ENCODE measurements at regions not wholly inside any gene's neighbourhood (a gene's known extent, or its start where the extent isn't known, plus 50 kb on each side); places are given as distances from the start of the nearest gene placed in this dataset.
A peak's percentile ranks its signal among the peaks of the same experiment; 100 is the strongest.
"Not testable (repeated sequence)": the region's sequence is repeated elsewhere in the genome, so short reads cannot be mapped to it uniquely, and the experiment has no call there.

DNA sequence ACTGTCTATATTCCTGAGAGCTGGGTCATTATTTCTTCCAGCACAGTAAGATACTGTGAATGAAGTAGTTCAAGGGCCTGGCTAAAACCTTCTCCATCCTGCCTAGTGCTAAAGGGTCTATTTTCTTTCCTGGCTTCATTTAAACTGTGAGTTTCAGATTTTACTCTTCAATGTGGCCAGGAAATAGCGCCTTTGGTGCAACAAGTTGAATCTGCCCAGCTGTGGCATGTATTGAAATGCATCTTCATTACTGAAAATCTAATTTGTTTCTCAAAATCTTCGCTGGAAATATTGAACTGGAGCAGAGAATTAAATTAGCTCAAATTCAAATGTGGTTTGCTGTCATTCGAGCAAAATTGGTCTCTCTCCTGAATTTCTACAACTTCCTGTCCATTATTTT is 114.6 kb upstream of the KCNG1 start:
- no peak overlapping the region for H3K27ac Mint-ChIP-seq
- no peak for ATAC-seq
- no peaks in the 10 kb centered on the region for H3K4me1 Mint-ChIP-seq
- H3K4me3 Mint-ChIP-seq: no peak overlapping the region
- H3K9me3 Mint-ChIP-seq: no peaks in the 10 kb centered on the region
- H3K27me3 Mint-ChIP-seq: peaks cover 10% of the 10 kb centered on the region
- H3K36me3 Mint-ChIP-seq: no peaks in the 10 kb centered on the region

DNA sequence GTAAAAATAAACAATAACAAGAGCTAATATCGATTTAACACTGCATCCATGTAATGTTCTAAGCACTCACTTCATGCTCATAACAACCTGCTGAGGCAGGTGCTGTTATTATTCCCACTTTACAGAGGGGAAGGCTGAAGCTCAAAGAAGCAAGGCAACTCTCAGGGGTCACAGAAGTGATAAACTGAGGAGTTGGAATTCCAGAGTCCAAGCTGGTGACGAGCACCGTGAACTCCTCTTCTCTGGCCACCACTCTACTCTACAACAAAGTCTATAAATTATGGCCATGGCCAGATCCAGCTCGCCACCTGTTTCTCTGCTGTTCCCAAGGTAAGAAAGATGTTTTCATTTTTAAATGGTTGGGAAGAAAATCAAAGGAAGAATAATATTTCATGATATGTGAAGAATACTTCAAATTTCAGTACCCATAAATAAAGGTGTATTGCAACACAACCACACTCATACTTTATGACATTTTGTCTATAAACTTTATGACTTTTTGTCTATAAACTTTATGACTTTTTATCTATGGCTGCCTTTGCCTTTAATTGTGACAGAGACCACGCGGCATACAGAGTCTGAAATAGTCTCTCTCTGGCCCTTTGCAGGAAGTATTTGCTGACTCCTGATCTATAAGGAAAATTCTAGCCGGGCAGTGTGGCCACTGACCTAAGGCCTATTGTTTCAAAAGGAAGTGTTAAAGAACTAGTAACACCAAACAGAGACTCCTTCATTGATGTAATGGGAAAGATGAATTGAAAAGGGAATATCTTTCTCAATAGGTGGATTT is 113.2 kb upstream of the KCNG1 start:
- no peaks in the 10 kb centered on the region for H3K4me1 Mint-ChIP-seq
- H3K9me3 Mint-ChIP-seq: no peaks in the 10 kb centered on the region
- peaks cover 10% of the 10 kb centered on the region for H3K27me3 Mint-ChIP-seq
- no peak for ATAC-seq
- H3K36me3 Mint-ChIP-seq: no peaks in the 10 kb centered on the region
- H3K27ac Mint-ChIP-seq: no peak overlapping the region
- H3K4me3 Mint-ChIP-seq: no peak overlapping the region

DNA sequence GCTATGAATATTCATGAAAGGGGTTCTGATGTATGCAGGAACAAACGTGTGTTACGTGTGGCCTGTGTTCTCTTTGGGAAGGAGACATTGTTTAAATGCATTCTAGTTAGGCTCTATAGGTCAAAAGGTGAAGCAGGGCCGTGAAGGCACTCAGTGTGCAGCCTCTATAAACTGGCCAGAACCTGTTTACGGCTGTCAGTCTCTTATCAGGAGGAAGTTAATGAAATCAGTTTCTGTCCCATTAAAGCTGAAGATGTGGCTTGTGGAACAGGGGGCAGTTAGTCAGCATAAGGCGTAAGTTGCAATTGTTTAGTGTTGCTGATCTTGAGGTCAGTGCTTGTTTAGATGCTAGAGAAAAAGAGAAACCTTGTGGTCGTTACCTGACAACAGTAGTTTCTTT is 111.5 kb upstream of the KCNG1 start:
- Mint-ChIP-seq H3K27ac (no peak overlapping the region), H3K4me3 (no peak overlapping the region), H3K9me3 (no peaks in the 10 kb centered on the region), H3K27me3 (peaks cover 10% of the 10 kb centered on the region), H3K4me1 (peaks cover 7% of the 10 kb centered on the region), H3K36me3 (no peaks in the 10 kb centered on the region)
- ATAC-seq: no peak

DNA sequence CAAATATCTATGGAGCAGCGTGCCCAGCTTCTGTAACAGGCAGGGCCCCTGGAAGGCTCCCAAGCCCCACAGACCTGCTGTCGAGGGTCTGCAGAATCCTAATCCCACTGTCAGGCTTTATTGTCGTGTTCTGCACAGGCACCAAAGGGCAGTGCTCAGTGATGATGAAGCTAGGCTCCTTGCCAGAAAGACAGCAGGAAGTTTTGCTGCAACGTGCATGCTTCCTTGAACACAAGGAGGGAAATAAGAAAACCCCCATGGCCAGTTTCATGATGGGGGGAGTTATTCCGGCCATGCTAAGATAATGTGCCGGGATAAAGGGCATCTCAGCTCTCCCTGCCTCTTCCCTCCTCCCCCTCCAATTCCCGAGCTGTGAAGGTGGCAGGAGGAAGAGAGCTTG is 109.4 kb upstream of the KCNG1 start:
- peaks cover 11% of the 10 kb centered on the region for H3K27me3 Mint-ChIP-seq
- no peak overlapping the region for H3K4me3 Mint-ChIP-seq
- no peaks in the 10 kb centered on the region for H3K36me3 Mint-ChIP-seq
- peaks cover 24% of the 10 kb centered on the region for H3K4me1 Mint-ChIP-seq
- ATAC-seq: no peak
- H3K9me3 Mint-ChIP-seq: no peaks in the 10 kb centered on the region
- no peak overlapping the region for H3K27ac Mint-ChIP-seq

DNA sequence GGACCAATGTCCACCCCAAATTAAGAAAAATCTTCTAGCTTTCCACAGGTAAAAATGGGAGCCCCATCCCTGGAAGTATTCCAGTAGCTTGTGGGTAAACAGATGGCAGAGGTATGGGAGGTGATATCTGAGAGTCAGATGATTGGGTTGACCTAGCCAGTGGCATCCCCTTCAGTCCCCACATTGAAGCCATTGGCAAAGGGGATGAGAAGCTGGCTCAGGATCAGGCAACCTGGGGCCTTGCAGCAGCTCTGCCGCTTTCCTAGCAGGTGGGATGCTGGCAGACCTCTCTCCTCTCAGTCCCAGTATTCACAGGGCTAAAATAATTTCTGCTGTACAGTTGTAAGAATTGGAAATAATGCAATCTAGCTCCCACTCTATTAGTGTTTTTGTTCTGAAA is 108.9 kb upstream of the KCNG1 start:
- Mint-ChIP-seq H3K27me3 (peaks cover 11% of the 10 kb centered on the region), H3K4me3 (no peak overlapping the region), H3K27ac (no peak overlapping the region), H3K36me3 (no peaks in the 10 kb centered on the region), H3K9me3 (no peaks in the 10 kb centered on the region), H3K4me1 (peaks cover 24% of the 10 kb centered on the region)
- ATAC-seq: no peak

DNA sequence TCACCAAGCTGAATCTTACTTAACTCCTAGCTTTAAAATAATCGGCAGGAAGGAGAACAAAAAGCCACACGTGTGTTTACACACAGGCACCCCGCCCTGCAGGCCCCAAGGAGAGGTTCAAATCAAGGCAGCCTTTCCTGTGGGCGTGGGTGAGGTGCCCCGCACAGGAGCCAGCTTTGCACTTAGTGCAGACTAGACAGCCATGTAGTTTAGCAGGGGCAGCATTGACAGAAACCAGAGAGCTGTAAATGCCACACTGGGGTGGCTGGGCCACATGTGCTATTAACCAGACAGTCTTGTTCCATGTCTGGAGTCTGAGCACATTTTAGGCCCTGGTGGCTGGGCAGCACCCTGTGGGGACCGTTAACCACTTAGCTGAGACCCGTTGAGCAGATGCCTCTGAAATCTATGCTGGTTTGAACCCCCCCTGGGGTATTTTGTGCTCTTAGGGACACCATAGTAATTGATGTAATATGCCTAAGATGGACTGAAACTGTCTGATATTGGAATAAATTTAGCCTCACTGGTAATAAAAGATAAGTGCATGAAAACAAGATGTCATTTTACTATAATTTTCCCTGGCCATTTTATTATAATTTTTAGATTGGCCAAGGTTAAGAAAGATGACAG is 106.4 kb upstream of the KCNG1 start:
- Mint-ChIP-seq H3K27me3 (peaks cover 11% of the 10 kb centered on the region), H3K9me3 (no peaks in the 10 kb centered on the region), H3K4me3 (no peak overlapping the region), H3K36me3 (no peaks in the 10 kb centered on the region), H3K27ac (peak overlapping the region; percentile 67), H3K4me1 (peaks cover 24% of the 10 kb centered on the region)
- peak; percentile 46 for ATAC-seq

DNA sequence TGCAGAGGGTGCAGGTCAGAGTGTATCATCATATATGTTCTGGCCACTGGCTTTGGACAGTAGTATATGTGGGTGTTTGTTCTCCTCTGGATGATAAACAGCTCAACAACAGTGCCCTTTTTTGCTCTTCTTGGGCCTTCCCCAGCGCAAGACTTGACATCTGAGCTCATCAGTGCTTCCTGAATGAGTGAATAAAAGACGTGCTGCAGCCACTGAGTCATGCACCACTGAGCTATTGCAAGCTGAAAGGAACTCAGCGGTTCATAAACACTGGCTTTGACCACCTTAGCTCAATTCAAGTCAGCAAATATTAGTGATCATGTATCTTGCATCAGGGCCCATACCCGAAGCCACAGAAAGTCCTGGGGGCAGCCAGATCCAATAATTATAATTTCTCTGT is 105.3 kb upstream of the KCNG1 start:
- peak; percentile 85 for ATAC-seq
- H3K4me3 Mint-ChIP-seq: no peak overlapping the region
- no peaks in the 10 kb centered on the region for H3K9me3 Mint-ChIP-seq
- peak overlapping the region; percentile 67 for H3K27ac Mint-ChIP-seq
- peaks cover 11% of the 10 kb centered on the region for H3K27me3 Mint-ChIP-seq
- no peaks in the 10 kb centered on the region for H3K36me3 Mint-ChIP-seq
- H3K4me1 Mint-ChIP-seq: peaks cover 24% of the 10 kb centered on the region

DNA sequence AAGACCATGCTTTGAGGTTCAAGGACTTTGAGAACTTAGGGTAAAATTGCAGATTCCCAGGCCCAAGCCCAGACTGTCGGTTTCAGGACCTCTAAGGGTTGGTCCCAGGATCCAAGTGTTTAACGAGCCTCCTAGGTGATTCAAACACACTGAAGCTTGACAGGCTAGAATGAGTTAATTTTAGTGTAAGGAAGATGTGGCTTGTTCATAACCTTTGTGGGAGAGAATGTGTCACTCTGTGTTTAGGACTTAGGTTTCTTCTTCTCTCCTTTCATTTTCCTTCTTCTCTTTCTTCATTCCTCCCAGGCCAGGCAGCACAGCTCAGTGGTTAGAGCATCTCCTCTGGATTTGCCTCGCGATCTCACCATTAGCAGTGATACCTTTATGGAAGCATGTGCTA is 104.8 kb upstream of the KCNG1 start:
- Mint-ChIP-seq H3K4me3 (no peak overlapping the region), H3K27me3 (peaks cover 12% of the 10 kb centered on the region), H3K9me3 (no peaks in the 10 kb centered on the region)

DNA sequence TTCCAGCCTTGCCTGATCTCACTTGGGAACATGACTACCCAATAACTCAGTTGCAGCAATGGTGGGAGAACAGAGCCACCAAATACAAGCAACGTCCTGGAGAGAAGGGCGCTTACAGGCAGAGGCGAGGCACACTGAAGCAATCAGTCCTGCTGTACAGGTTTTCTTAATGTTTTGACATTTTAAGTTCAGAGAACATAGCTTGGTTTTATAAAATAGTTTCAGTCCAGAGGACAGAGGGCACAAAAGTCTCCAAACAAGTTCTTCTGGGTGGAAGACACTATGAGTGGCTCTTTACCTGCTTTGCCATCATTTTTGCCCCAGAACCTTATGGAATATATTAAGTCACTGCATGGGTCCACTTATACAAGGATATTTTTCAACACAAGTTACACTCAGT is 103.4 kb upstream of the KCNG1 start:
- Mint-ChIP-seq H3K4me1 (peaks cover 31% of the 10 kb centered on the region), H3K9me3 (no peaks in the 10 kb centered on the region), H3K27me3 (peaks cover 24% of the 10 kb centered on the region), H3K36me3 (no peaks in the 10 kb centered on the region), H3K4me3 (no peak overlapping the region), H3K27ac (no peak overlapping the region)
- ATAC-seq: no peak

More for the DNA sequence above, 104.8 kb upstream of the KCNG1 start:
- H3K4me1 Mint-ChIP-seq: peaks cover 24% of the 10 kb centered on the region
- peak overlapping the region; percentile 67 for H3K27ac Mint-ChIP-seq
- H3K36me3 Mint-ChIP-seq: no peaks in the 10 kb centered on the region
- peak; percentile 2 for ATAC-seq

DNA sequence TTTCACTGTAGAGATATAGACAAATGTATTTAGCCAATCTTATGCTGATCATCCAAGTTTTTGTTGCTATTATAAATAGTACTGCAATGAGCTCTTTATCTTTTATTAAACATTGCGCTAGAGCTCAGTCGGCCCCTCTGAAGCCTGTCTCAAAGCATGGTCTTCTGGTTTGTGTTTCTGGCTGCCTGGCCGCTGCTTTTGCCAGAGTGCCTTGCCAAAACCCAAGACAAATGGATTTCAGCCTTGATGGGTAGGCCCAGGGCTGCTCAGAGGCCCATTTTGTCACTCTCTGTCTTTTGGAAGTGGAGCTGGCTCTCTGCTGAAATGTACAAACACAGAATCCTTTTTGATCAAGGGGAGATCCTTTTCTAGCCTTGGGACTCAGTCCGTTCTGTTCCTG is 102.9 kb upstream of the KCNG1 start:
- no peaks in the 10 kb centered on the region for H3K36me3 Mint-ChIP-seq
- no peak for ATAC-seq
- H3K9me3 Mint-ChIP-seq: no peaks in the 10 kb centered on the region
- H3K4me3 Mint-ChIP-seq: no peak overlapping the region
- H3K4me1 Mint-ChIP-seq: peaks cover 31% of the 10 kb centered on the region
- peaks cover 29% of the 10 kb centered on the region for H3K27me3 Mint-ChIP-seq
- H3K27ac Mint-ChIP-seq: no peak overlapping the region

DNA sequence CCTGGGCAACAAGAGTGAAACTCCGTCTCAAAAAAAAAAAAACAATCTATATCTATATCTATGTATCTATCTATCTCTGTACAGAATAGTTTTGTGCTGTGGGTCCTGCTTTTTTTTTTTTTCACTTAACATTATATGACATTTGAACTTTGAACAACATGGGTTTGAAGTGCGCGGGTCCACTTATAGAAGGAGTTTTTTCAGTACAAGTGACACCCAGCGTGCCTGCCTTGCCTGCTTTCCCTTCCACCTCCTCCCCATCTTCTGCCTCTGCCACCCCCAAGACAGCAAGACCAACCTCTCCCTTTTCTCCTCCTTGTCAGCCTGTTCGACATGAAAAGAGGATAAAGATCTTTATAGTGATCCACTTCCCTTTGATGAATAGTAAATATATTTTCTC is 102.2 kb upstream of the KCNG1 start:
- Mint-ChIP-seq H3K27ac (no peak overlapping the region), H3K27me3 (peaks cover 32% of the 10 kb centered on the region), H3K36me3 (no peaks in the 10 kb centered on the region), H3K4me1 (peaks cover 28% of the 10 kb centered on the region), H3K4me3 (no peak overlapping the region), H3K9me3 (no peaks in the 10 kb centered on the region)
- ATAC-seq: no peak

DNA sequence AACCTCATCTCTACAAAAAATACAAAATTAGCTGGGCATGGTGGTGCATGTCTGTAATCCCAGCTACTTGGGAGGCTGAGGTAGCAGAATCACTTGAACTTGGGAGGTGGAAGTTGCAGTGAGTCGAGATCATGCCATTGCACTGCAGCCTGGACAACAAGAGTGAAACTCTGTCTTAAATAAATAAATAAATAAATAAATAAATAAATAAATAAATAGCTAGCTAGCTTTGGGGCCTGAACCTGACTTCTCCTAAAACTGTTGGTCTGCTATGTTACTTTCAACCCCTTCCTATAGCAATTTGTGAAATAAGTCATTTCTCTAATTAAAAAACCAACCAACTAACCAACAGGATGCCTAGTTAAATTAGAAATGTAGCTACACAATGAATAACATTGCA is 101.0 kb upstream of the KCNG1 start:
- peaks cover 39% of the 10 kb centered on the region for H3K27me3 Mint-ChIP-seq
- not testable (repeated sequence) for ATAC-seq, H3K4me3 Mint-ChIP-seq, H3K36me3 Mint-ChIP-seq, H3K27ac Mint-ChIP-seq, H3K9me3 Mint-ChIP-seq
- peaks cover 19% of the 10 kb centered on the region for H3K4me1 Mint-ChIP-seq

DNA sequence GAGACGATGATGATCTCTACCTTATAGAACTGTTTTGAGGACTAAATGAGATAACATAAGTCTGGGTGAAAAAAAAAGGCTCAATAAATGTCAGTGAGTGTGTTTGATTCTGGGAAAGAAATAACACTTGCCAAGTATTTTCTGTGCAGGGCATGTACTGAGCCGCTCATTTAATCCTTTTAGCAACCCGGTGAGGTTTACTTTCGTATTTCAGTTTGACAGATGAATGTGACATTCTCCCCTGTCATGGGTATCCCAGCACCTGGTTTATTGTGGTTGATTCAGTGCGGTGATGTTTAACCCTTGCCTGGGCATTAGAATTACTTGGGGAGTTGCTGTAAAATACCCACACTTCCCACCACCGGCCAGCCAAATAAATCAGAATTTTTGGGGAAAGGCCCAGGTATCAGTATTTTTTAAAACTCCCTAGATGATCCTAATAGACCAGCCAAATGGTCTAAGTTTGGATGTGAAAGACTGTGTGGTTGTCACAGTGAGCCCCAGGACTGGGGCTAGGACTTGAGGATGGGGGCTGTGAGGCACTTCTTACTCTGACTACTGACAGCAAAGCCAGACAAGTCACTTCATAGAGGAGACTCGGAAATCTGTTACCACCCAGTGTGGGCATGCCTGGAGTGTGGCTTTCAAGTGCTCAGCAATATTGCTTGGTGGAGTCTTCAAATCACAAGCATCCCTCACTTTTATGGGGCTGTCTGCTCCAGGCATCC is 100.2 kb upstream of the KCNG1 start:
- Mint-ChIP-seq H3K27ac (peak overlapping the region; percentile 10), H3K27me3 (peaks cover 36% of the 10 kb centered on the region)

DNA sequence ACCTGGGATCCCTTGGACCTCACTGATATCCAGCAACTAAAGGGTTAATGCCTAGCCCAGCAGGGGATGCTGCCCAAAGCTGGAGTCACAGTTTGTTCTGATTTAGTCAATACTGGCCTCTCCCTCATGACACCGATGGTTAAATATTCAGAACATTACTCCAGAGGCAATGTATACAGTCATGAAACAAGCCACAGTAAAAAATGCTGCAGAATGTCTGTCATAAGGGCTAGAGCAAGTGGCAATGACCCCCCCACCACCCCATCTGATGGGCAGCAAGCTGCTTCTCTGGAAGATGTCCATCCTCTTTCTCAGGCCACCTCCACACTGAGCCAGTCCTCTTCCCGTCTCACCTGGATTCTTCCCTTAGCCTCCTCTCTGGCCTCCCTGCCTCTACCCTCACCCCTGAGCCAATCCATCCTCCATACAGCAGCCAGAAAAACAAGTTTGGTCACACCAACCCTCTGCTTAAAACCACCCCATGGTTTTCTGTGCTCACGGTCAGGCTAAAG is 99.0 kb upstream of the KCNG1 start:
- Mint-ChIP-seq H3K4me3 (no peak overlapping the region), H3K27me3 (peaks cover 36% of the 10 kb centered on the region), H3K4me1 (peaks cover 7% of the 10 kb centered on the region), H3K9me3 (no peaks in the 10 kb centered on the region), H3K36me3 (no peaks in the 10 kb centered on the region), H3K27ac (peak overlapping the region; percentile 10)
- no peak for ATAC-seq

More for the DNA sequence above, 100.2 kb upstream of the KCNG1 start:
- no peaks in the 10 kb centered on the region for H3K9me3 Mint-ChIP-seq
- ATAC-seq: peak; percentile 26
- H3K4me3 Mint-ChIP-seq: no peak overlapping the region
- H3K4me1 Mint-ChIP-seq: peaks cover 11% of the 10 kb centered on the region
- H3K36me3 Mint-ChIP-seq: no peaks in the 10 kb centered on the region

DNA sequence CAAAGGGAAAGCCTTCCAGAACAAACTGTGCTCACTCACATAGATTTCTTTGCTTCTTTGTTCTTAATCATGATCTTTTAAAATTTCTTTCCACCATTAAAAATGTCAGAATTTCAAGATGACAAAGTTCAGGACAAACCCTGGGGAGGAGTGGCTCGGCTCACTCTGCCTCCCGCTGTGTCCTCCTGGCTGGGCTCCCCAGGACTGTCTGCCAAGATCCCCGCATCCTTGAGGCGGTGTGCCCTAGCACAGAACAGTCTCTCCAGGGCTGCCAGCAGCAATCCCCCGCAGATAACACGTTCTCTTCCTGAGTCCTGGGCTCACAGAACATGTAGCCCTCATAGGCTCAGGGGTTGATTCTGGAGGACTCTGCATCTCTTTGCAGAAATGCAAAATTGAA is 98.4 kb upstream of the KCNG1 start:
- H3K9me3 Mint-ChIP-seq: no peaks in the 10 kb centered on the region
- peaks cover 7% of the 10 kb centered on the region for H3K4me1 Mint-ChIP-seq
- no peak overlapping the region for H3K4me3 Mint-ChIP-seq
- H3K27me3 Mint-ChIP-seq: peaks cover 36% of the 10 kb centered on the region
- no peak overlapping the region for H3K27ac Mint-ChIP-seq
- no peaks in the 10 kb centered on the region for H3K36me3 Mint-ChIP-seq
- ATAC-seq: no peak
